DMS53 treated with DMSO at 0.1 percent for 48 hours (cell line): ENCODE measurements at regions not wholly inside any gene's neighbourhood (a gene's known extent, or its start where the extent isn't known, plus 50 kb on each side); places are given as distances from the start of the nearest gene placed in this dataset.
"Not testable (repeated sequence)": the region's sequence is repeated elsewhere in the genome, so short reads cannot be mapped to it uniquely, and the experiment has no call there.

Source experiments
- DNase-seq: peaks from one replicate; lab custom pipeline; 2025; ENCODE audit not compliant: unreplicated experiment; lab: John Stamatoyannopoulos, UW

DNA sequence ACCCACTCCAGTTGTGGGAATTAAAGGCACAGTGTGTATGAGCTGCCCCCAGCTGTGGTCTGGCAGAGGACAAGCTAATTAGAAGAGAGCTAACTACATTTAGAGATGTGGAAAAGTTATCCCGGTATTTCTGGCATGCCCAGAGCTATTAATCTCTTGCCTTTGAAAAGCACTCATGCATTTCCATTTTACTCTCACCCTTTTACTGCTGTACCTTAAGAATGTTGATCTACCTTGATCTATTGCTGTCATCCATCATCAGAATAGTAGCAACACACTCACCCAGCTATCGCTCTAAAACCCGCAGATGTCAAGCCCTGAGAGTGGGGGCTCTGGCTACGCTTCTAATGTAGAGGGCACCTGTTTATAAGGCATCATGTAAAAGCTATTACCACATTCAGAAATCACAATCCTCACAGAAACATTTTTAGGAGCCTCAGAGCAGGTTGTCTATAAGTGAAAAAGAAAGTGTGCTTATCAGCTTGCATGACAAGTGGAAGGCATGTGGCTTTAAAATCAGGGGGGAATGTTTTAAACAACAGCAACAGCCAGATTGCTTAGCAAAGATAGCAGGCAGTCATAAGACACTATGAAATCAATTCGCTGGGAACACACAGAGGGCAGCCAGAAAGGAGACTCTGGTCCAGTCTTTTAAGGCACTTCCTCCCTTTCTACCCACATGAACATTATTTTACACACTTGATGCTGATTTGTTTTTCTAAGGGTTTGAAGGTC is 224.2 kb upstream of the IRS2 start:
- no peak for DNase-seq

DNA sequence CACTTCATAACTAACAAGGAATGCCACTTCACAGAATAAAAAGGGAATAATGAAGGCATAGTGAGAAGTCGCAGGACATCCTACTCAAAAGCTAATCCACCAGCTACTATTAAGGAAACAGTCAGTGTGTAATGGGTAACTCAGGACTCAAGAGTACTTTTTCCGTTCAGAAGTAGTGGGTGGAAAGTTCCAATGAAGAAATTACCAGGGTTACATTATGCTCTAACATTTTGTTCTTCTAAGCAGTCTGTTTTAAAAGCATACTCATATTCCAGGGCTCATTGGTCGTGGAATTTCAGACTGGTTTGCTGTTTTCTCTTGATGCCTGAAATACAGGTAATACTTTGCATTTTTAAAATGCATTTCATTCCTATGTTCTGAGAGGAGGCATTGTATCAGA is 222.4 kb upstream of the IRS2 start:
- no peak for DNase-seq

DNA sequence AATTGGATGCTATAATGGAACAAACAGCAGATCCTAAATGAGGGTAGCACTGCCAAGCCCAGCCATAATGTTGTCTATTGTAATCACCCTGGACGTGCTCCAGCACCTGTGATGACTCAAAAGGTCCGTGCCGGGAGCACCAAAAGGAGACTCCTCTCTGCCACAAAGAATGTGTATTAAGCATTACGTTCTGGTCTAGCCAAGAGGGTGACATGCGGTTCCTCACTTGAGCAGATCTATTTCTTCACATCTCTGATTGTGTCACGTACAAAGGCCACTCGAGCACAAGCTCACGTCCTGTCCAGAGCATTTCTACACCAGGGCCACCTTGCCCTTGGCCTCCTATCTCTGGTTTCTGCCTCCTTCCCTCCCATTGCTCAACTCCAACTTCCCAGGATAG is 219.9 kb upstream of the IRS2 start:
- DNase-seq, result no peak

DNA sequence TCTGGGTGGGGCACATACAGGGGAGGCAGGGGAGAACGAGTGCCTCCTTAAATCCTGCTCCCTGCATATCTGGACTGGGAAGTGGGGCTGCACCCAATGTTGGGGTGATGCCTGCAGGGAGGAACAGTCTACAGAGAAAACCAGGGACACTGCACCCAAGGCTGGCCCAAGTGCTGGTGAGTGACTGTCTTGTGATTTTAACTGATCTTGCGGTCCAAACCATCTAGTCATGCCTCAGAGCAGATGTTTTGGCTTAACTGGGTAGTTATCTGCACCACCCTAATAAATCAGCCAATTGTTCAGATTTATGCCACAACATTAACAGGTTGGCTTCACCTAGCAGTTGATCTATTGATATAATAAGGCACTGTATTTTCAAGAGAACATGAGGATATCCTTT is 219.2 kb upstream of the IRS2 start:
- no peak for DNase-seq

DNA sequence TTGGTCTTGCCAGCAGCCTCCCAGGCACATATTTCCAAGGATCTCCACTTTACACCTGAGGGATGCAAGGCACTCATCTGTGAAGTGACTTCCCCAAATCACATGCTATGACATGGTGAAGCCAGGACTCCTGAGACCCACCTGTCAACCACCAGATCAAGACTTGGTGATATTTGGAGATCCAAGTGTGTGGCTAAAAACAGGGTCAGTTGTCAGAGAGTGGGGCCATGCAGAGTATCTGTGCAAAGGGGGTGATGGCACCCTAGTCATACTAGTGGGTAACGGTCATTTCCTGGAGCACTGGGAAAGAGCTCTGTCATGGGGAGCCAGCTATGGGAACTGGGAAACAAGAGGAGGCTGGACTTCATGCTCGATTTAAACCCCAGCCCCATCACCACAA is 218.4 kb upstream of the IRS2 start:
- DNase-seq, result no peak

DNA sequence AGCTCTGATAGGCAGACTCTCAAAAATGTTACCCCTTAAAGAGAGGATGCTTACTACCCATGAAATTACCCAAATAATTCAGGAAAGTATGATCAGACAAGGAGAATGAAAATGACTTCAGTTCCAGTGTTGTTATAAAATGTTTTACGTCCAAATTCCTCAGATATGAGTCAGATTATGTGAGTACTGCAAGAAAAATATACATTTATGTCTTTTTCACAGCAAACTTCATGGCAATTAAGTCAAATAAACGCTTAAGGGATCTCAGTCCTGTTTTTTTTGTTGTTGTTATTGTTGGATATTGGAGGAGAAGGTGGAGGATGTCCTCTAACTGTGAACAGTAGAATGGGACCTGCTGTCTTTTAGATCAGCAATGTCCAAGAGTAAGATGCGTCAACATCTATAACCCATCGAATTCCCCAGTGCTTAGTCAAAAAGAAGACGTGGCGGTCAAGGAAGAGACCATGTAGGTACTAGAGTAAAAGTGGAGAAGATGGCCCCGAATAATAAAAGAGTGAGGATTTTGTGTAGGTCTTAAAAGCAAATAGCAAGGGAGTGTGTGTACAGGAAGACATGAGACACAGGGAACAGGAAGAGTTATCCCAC is 215.4 kb upstream of the IRS2 start:
- no peak for DNase-seq

DNA sequence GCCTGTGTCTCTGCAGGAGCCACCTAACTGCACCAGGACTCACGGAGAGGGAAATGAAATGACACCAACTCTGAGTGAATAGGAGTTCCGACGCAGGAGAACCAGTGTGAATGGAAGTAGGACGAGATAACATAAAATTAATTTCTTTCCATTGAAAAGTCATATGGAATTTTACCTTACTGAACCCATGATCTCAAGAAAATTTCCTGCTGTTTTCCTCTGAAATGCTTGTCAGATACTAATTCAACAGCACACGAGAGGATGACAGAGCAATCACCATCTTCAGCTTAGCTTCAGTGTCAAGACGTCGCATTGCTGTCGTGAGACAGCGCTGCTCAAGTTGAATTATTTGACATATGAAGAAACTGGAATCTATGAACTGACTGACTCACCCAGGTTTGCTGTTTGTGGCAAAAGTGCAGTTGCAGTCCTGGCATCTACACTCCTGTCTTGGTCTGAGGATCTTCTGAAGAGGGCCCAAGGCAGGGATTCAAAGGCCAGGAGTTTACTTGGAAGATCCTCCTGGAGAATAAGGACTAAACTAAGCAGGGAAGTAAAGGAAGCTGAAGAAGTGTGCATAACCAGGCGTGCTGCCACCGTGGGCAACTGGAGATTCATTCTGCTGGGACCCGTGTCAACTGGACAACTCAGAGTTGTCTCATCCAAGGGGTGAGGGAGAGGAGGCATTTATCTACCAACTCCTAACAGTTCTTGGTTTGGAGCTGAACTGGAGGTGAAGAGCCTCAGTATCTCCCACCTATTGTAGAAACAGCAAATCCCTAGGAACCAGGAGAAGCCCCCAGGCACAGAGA is 214.4 kb upstream of the IRS2 start:
- no peak for DNase-seq

DNA sequence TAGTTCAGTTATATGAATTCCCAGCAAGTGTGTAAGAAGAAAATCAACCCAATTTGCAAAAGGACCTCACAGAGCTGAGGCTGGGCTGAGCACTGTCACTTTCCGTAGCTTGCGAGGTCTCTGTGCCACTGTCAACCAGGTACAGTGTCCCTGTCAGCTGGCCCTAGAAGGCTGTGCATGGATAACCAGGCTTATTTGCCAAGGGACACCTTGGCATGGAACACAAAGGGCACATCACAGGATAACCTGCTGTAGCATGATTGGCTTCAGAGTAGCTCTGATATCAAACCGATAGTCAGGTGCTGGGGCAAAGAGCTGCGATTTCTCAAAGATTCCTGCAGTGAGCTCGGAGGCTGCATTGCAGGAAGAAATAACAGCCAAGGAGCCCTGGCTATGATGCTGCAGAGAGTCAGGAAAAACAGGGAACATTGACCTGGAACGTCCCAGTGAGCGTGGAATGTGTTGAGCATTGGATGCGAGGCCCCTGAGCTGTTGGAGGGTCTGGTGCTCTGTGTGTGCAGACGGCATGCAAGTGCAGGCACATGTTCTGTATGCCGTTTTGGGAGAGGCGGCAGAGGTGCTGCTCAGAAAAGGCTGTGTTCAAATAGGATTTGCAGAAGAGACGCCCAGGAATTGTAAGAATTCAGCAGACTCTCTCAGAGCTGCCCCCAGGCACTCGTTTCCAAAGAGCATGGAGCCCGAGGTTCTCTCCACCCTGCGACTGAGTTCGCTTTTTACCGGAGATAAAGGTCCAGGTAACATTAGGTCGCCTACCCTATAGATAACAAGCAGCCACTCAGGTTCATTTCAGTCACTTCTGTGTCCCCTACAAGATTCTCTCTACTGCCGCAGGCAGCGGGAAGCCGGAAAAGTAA is 213.5 kb upstream of the IRS2 start:
- no peak for DNase-seq

DNA sequence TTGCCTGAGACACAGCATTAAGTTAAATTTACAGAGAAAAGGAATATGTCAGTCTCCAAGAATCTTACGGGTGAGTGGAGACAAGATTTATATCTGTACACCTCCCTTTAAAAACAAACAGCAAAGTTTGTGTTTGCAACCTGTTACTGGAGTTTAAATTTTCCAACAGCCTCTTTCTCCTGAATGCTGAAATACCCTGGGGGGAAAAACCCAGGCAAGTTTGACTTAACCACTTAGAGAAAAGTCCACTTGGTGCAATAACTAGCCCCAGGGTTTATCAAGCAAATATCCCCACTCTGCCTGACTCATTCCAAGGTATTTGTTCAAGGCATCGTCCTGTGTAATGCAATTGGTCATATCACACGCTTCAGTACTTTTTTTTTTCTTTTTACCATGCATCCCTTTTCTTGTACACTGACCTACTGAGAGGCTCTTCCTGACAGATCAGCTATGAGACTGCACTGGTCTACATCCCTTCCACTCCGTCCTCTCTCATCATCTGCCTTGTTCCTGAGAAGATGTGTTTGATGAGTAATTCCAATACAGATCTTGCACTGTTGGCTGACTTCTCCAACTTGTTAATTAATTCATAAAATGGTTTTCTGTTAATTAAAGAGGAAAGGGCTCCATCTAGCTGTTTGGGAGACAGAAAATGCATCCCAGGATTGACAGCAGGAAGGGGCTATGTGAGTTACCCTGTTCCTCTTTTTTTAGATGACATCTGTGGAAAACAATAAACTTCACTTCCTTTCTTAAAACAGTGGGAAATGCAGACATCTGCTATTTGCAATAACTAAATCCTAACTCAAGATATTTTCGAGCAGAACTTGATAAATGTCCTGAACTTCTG is 212.5 kb upstream of the IRS2 start:
- no peak for DNase-seq

DNA sequence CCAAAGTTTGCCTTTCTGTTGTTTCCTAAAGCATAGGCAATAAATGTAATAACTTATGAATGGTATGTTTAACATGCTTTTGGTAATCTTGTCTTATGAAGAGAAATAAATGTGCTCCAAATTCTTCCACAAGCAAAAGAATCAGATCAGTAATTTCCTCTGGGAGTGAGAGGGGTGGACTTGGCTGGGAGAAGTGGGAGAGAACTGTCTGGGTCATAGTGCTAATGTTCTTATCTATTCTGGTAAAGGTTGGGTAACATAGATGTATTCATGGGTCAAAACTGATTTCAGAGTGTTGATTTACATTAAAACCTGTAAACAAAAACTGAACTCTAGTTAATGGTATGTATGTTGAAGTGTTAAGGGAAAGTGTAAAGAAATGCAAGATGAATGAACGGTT is 211.7 kb upstream of the IRS2 start:
- no peak for DNase-seq

DNA sequence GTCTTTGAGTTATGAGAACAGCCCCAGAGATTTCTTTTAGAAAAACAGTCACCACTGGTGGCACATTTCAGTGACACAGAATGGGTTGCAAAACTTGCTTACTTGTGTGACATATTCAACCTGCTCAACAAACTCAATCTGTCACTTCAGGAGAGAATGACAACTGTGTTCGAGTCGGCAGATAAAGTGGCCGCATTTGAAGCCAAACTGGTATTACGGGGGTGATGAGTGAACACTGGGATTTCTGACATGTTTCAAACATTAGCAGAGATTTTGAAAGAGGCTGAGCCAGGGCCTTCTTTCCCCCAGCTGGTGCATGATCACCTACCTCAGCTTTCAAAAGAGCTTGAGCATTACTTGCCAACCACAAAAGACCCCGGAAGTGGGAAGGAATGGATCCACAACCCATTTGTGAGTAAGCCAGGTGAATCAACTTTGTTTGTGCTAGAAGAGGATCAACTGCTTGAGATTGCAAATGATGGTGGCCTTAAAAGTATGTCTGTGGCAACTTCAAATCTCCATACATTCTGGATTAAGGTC is 210.7 kb upstream of the IRS2 start:
- DNase-seq, result not testable (repeated sequence)

DNA sequence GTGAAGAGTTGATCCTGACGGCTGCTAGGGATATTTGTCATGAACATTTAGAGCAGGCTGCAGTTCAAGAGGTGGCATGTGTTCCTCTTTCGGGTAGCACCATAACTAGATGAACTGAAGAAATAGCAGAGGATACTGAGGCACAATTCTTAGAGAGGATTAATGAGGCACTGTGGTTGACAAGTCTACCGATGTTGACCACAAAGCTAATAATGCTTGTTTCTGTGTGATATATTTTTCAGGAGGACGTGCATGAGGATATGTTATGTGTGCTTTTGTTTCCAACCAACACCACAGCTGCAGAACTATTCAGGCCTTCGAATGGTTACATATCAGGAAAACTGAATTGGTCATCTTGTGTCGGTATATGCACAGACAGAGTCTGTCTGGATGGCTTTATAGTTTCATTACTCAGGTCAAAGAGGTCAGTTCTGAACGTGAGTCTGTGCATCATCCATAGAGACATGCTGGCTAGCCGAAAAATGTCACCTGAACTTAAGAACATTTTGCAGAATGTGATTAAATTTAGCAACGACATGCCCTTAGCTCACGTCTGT is 210.1 kb upstream of the IRS2 start:
- DNase-seq, result no peak

DNA sequence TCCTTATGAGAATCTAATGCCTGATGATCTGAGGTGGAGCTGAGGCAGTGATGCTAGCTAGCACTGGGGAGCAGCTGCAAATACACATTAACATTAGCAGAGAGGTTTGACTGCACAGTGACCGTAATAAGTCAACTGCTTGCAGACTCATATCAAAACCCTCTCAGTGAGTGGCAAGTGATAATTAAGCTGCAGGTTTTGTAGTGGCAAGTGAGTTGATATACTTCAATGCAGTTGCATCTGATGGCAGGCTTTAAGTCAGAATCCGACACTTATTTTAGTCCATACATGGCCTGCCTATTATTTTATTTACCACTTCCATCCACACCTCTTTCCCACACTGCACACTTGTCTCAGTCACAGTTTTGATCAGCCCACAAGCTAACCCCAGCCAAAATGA is 209.2 kb upstream of the IRS2 start:
- DNase-seq, result no peak

DNA sequence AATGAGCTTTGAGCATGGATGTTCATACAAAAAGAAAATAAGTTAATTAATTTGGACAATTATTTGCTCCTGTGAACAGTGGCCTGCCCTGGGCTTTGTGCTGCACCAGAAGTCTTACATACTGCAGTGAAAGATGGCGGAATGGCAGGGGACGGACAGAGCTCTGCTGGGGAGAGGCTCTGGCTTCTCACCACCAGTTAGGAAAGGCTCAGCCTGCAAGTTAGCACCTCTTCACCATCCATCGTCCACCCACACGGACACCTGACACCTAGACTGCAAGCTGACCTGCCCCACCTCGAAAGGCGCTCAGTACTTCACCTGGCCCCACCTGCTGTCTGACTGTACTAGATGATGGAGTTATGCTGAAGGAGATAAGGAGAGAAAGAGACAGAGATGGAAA is 203.9 kb upstream of the IRS2 start:
- no peak for DNase-seq

DNA sequence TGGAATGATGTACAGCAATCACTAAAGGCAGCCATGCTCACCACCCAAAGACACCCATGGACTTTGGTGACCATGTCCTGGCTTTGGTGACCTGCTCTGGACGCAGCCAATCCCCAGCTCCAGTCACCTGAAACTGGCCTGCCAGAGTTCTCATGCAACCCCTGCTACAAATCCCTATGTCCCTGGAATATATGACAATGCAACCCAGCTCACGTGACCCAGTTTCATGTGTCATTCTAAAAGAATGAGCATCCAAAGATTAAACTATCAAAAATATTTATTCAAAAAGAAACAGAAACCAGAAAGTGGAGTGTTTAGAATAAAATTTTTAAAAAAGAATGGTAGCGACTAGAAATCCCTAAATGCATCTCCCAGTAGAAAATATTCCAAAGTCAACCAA is 203.3 kb upstream of the IRS2 start:
- DNase-seq, result no peak

DNA sequence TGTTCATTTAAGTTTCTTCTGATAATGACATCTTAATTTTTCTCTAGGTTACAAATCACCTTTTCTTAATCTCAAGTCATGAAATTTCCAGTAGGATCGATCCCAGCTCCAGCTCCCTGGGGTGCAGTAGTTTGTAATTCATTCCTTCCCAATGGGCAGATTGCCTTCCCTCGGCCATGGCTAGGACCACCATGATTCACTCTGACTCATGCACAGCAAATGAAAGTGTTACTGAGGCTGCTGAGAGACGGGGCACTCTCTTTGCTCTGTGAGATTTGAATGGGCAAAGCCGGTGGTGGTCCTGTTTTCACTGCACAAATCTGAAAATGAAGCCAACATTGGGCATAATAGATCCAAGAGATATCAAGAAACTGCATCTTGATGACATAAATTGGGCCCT is 202.8 kb upstream of the IRS2 start:
- DNase-seq, result no peak

DNA sequence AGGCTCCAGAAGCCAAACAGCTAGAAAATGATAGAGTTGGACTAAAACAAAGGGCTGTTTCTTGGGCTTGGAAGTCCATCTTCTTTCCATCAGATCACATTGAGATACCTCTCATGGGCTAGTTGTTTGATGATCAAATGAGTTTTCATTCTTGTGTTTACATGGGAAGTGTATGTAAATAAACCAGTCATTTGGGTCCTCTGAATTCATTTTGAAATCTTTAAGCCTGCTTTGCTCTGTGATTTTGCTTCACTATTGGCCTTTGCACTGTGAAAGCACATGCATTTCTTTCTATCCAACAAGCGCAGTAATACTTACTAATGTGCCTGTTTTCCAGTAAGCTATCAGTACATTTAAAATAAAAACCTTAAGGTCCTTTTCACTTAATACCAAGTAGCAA is 200.5 kb upstream of the IRS2 start:
- DNase-seq, result no peak

DNA sequence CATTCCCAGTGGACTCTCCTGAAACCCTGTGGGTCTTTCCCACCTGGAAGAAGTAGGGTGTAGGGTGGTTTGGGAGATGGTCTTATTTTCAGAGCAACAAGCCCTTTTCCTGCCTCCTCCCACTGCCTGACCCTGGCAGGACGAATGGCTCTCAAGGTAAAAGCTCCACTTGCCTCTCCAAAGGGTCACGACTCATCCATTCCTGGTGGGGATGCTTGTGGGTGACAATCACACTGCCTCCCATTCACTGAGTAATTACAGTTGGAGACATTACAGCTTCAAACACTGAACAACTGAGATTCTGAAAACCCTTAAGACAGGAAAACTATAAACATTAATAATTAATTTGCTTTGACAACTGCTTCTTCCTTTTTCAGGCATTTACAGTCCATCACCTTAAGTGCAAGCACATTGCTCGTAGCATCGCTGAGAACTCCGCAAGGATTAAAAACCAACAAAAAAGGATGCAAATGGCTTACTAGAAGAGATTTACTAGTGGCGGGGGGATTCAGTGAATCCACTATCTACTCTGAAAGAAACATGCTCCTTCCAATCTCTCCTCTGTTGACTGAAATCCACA is 199.6 kb upstream of the IRS2 start:
- no peak for DNase-seq

DNA sequence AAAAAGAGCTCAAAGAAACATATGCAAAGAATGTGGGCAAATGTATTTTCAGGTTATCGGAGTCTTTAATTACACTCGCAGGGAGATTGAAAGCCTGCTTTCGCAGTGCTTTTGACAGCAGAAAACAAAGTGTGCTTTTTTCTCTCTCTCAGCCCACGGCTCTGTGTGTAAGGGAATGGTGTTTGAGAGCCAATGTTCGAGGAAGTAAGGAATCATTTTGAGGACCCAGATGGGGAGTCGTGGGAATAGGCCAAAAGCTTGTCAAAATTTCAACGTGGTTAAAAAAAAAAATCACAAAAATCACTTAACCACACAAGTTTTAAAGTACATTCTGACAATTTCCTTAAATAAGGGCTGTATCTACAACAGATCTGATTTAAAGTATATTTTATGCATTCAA is 197.1 kb upstream of the IRS2 start:
- DNase-seq, result no peak
